MM.1S (cell line): ENCODE measurements at regions not wholly inside any gene's neighbourhood (a gene's known extent, or its start where the extent isn't known, plus 50 kb on each side); places are given as distances from the start of the nearest gene placed in this dataset.

ENCODE experiments used
- DNase-seq: peaks from one replicate; pipeline ENCODE4 v3.0.0-alpha.2; 2015
- H2AFZ ChIP-seq: fragments of 300-600 bp; sonication (generic); 2 replicates; pipeline ENCODE4 v1.6.0; 2016; ENCODE audit warnings: antibody characterized with exemption, low read length
- H3F3A ChIP-seq: fragments of 300-600 bp; sonication (generic); 2 replicates; pipeline ENCODE4 v1.6.1; 2016; ENCODE audit warnings: mild to moderate bottlenecking, antibody characterized with exemption, low read length, moderate library complexity, mixed read lengths; ENCODE audit not compliant: insufficient read depth
- H3K27ac ChIP-seq: fragments of 300-600 bp; sonication (generic); 2 replicates; pipeline ENCODE4 v1.5.1; 2016; ENCODE audit warnings: mild to moderate bottlenecking, low read length
- H3K27me3 ChIP-seq: fragments of 300-600 bp; sonication (generic); replicated peaks from 2 replicates; pipeline ENCODE4 v1.6.0; 2016; ENCODE audit warnings: low read length; ENCODE audit not compliant: insufficient read depth
- H3K36me3 ChIP-seq: fragments of 300-600 bp; sonication (generic); replicated peaks from 2 replicates; pipeline ENCODE4 v1.6.1; 2016; ENCODE audit warnings: mild to moderate bottlenecking, low read length, mixed read lengths; ENCODE audit not compliant: insufficient read depth
- H3K4me1 ChIP-seq: fragments of 300-600 bp; sonication (generic); 2 replicates; pipeline ENCODE4 v1.6.1; 2016; ENCODE audit warnings: low read length, mixed read lengths
- H3K4me2 ChIP-seq: fragments of 300-600 bp; sonication (generic); 2 replicates; pipeline ENCODE4 v1.6.0; 2016; ENCODE audit warnings: low read depth, low read length
- H3K4me3 ChIP-seq: fragments of 300-600 bp; sonication (generic); 2 replicates; pipeline ENCODE4 v1.5.1; 2016; ENCODE audit warnings: low read length, mixed read lengths
- H3K79me2 ChIP-seq: fragments of 300-600 bp; sonication (generic); 2 replicates; pipeline ENCODE4 v1.6.1; 2016; ENCODE audit warnings: mixed run types, low read length, mixed read lengths
- H3K9ac ChIP-seq: fragments of 300-600 bp; sonication (generic); 2 replicates; pipeline ENCODE4 v1.6.1; 2016; ENCODE audit warnings: low read length, mixed read lengths
- H3K9me2 ChIP-seq: fragments of 300-600 bp; sonication (generic); replicated peaks from 2 replicates; pipeline ENCODE4 v1.6.1; 2016; ENCODE audit warnings: mild to moderate bottlenecking, low read length, mixed read lengths; ENCODE audit not compliant: insufficient read depth
- H3K9me3 ChIP-seq: fragments of 300-600 bp; sonication (generic); replicated peaks from 2 replicates; pipeline ENCODE4 v1.6.1; 2016; ENCODE audit warnings: mild to moderate bottlenecking, low read length, mixed read lengths; ENCODE audit not compliant: insufficient read depth
- H4K20me1 ChIP-seq: fragments of 300-600 bp; sonication (generic); 2 replicates; pipeline ENCODE4 v1.6.1; 2016; ENCODE audit warnings: mild to moderate bottlenecking, low read length, moderate library complexity, mixed read lengths; ENCODE audit not compliant: insufficient read depth
- CTCF ChIP-seq: fragments of 300-600 bp; sonication (generic); IDR thresholded peaks from 2 replicates; pipeline ENCODE4 v1.5.1; 2016; ENCODE audit warnings: antibody characterized with exemption, low read length, mixed read lengths
- EZH2 ChIP-seq: fragments of 300-600 bp; sonication (generic); optimal IDR thresholded peaks from 2 replicates; pipeline ENCODE3; 2017; ENCODE audit warnings: low read depth, mild to moderate bottlenecking, antibody characterized with exemption, low read length, mixed read lengths
- EZH2phosphoT487 ChIP-seq: fragments of 300-600 bp; sonication (generic); IDR thresholded peaks from 2 replicates; pipeline ENCODE4 v1.6.1; 2018; ENCODE audit warnings: antibody characterized with exemption, low read length

- H3K27me3 ChIP-seq: no peaks in the 10 kb centered on the region
- H3K4me3 ChIP-seq: no peak overlapping the region
- H4K20me1 ChIP-seq: no peaks in the 10 kb centered on the region
- TF ChIP-seq EZH2 (no peak), CTCF (no peak), EZH2phosphoT487 (no peak)
- no peaks in the 10 kb centered on the region for H3K4me1 ChIP-seq
- H3K27ac ChIP-seq: no peak overlapping the region
- H3K4me2 ChIP-seq: no peak overlapping the region
- H3K36me3 ChIP-seq: no peaks in the 10 kb centered on the region
- no peaks in the 10 kb centered on the region for H3K9me2 ChIP-seq
- no peaks in the 10 kb centered on the region for H3F3A ChIP-seq
- H2AFZ ChIP-seq: no peak overlapping the region
- no peaks in the 10 kb centered on the region for H3K79me2 ChIP-seq
- no peak for DNase-seq
- H3K9ac ChIP-seq: no peak overlapping the region
- no peaks in the 10 kb centered on the region for H3K9me3 ChIP-seq
Measured at GRCh38 chr10:128456271-128456670, 330.0 kb upstream of the MKI67 start.

GRCh38 chr10:128457136-128457535 lies 330.9 kb upstream of the MKI67 start:
- H3K9ac ChIP-seq: no peak overlapping the region
- H3K36me3 ChIP-seq: no peaks in the 10 kb centered on the region
- H3K9me3 ChIP-seq: no peaks in the 10 kb centered on the region
- TF ChIP-seq EZH2phosphoT487 (no peak), EZH2 (no peak), CTCF (no peak)
- no peak overlapping the region for H3K27ac ChIP-seq
- no peaks in the 10 kb centered on the region for H4K20me1 ChIP-seq
- no peak overlapping the region for H3K4me2 ChIP-seq
- H3K4me3 ChIP-seq: no peak overlapping the region
- H3K9me2 ChIP-seq: no peaks in the 10 kb centered on the region
- H2AFZ ChIP-seq: no peak overlapping the region
- no peak for DNase-seq
- H3F3A ChIP-seq: no peaks in the 10 kb centered on the region
- H3K27me3 ChIP-seq: peaks cover under 1% of the 10 kb centered on the region; the same call in 1 of the 2 replicates
- no peaks in the 10 kb centered on the region for H3K79me2 ChIP-seq
- no peaks in the 10 kb centered on the region for H3K4me1 ChIP-seq

- Histone ChIP-seq H3K79me2 (no peaks in the 10 kb centered on the region), H4K20me1 (no peaks in the 10 kb centered on the region), H3K27ac (no peak overlapping the region), H3K9ac (no peak overlapping the region), H3K36me3 (no peaks in the 10 kb centered on the region), H3K9me3 (no peaks in the 10 kb centered on the region), H3F3A (no peaks in the 10 kb centered on the region), H3K27me3 (peaks cover 30% of the 10 kb centered on the region), H3K9me2 (no peaks in the 10 kb centered on the region), H3K4me3 (no peak overlapping the region), H2AFZ (no peak overlapping the region), H3K4me2 (no peak overlapping the region), H3K4me1 (no peaks in the 10 kb centered on the region)
- DNase-seq: no peak
- TF ChIP-seq CTCF: no peak
- no peak for TF ChIP-seq EZH2
- TF ChIP-seq EZH2phosphoT487: no peak
Measured at GRCh38 chr10:128461991-128462390, 335.8 kb upstream of the MKI67 start.
